ENCODE measurements at regions not wholly inside any gene's neighbourhood (a gene's known extent, or its start where the extent isn't known, plus 50 kb on each side); places are given as distances from the start of the nearest gene placed in this dataset.

DNA sequence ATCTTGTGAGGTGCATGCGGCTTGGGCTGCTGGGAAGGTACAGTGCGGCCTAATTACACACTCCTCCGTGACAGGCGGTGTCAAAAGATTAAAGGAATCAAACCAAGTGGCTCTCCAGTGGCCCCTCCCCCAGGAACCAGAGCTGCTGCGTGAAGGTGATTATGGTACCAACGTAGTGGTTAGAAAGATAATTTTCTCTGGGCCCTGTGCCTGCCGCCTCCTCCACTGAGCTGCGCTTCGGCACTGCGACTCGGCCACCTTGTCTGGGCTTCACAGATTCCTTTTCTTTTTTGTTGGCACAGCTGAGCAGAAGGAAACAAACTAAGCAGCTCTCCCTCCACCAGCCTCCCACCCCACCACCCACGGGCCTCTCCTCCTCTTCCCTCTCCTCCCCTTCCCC is 113.2 kb upstream of the SDK2 start:
- DNase-seq, result peak; percentile 97 to 99 (median 97)

DNA sequence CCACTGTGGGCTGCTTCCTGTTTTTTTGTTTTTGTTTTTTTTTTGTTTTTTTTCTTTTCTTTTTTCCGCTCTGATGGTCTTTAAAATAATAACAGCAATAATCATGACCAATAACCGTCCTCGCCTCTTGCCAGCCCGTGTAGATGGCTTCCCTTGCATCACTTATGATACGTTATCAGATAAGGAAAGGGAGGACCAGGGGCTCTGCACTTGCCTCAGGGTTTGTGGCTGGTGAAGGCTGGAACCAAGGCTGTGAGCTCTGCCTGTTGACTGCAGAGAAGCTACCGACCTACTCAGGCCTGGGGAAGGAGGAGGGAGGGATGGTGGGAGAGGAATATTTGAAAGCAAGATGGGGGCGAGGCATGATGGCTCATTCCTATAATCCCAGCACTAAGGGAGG is 114.0 kb upstream of the SDK2 start:
- no peak for DNase-seq

DNA sequence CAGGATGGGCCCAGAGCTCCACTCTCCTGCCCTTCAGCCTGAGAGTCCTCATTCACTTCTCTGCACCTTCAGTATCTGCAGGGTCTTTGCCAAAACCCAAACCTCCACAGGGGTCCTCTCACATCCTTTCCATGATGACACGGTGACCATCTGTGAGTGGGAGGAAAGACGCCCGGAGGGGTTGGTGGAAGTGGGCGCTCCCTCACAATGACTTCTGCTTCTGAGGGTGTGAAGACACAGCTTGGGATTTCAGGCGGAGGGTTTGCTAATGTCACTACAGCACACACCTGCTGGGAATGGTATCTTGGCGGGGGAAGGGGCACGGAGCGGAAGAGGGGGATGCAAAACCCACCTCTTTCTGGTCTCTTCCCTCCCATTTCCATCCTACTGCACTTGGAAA is 115.1 kb upstream of the SDK2 start:
- no peak for DNase-seq

DNA sequence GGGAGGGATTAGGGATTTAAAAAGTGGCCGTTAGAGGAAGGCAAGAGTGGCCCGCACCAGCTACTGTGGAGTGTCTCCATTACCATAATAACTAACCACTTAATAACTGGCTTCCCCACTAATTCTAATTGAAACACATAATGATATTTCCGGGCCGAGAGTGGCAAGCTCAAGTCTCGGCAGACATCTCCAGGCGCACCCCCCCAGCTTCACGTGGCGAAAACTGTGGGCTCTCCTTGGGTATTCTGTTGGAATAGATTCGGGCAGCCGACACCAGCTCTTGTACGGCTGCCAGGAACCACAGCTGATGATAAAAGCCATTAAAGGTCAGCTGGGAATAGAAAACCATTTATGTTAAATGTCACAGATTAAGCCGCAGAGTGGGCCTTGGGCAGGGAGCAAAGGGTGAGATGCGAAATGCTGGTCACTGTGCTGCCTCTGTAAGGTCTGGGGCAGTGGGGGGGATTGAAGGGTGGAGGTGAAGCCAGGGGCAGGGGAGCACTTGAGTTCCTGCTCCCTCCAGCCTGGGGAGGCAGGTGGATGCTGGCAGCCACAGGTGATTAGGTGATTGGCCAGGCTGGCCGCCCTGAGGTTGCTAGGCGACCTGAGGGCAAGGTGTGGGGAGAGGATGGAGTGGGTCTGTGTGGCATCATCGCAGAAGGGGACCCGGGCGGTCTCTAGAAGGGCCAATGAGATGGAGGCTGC is 115.6 kb upstream of the SDK2 start:
- peak; percentile 73 to 98 (median 94) for DNase-seq

DNA sequence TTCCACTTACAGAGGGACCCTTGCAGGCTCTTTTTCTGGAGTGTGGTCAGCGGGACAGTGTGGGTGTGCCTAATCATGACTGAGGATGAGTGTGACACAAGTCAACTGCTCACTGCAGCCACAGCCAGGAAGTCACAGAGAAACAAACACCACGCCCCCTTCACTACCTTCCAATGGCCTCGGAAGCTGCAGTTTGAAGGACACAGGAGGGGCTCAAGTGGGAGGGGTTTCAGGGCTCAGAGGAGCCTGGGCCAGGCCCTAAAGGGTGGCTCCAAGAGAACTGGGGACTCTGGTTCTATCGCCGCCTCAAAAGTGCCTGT is 116.2 kb upstream of the SDK2 start:
- peak; percentile 68 to 98 (median 94) for DNase-seq

DNA sequence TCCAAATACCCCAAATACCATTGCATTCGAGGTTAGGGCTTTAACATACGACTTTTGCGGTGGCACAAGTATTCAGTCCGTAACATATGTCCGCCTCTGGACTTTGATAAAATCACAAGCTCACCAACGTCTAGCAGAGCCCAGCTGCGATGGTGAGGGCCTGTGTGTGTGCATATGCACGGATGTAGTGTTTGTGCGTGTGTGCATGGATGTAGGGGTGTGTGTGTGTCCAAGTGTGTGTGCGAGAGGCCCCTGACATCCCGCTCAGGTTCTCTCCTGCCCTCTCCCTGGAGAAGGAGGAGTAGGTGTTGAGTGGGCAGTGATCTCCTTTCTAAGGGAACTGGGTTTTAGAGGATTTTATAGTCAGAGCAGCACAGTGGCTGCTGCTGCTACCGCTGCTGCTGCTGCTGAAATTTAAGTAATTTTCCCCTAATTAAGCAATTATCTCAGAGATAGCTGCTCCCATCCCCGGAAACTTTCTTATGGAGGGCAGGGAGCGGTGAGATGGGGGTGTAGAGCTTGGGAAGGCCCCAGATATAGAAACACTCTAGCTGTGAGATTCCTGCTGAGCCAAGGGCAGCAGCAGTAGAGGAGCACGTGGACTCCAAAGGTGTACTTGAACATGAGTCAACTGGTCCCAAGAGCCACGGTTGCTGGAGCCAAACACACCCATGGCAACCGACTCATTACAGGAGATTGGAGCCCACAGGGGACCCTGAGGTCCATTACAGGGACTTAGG is 121.7 kb upstream of the SDK2 start:
- peak; percentile 42 to 96 (median 82) for DNase-seq

DNA sequence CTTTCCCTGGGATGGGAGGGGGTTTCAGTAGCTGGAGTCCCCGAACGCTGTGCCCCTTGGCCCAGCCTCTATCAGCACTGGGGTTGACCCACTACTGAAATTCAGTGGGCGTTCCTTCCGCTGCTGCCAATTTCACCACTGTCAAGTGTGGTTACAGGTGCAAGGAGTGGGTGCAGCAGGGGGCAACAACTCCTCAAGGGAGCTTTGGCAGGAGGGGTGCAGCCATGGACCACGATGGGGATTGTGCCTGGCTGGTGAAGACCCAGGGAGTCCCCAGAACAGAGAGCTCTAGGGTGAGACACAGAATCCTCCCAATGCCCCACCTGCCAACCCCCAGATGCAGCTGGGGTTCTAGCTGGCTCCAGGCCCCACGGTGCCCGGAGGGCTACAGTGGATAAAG is 123.5 kb upstream of the SDK2 start:
- no peak for DNase-seq

DNA sequence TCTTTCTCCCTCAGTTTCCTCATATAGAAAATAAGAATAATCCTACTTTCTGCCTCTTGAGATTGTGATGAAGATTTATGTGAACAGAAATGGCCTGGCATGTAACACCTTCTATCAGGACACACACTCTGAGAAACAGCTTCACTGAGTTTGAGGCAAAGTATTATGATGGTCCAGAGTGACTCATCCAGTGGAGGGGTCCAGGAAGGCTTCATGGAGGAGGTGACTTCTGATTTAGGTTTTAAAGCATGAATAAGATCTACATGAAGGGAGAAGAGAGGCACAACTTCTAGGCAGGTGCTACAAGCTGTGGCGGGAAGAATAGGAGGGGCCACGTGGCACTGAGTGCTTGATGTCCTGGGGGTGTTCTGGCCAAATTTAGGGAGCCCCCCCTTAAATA is 124.4 kb upstream of the SDK2 start:
- no peak for DNase-seq

DNA sequence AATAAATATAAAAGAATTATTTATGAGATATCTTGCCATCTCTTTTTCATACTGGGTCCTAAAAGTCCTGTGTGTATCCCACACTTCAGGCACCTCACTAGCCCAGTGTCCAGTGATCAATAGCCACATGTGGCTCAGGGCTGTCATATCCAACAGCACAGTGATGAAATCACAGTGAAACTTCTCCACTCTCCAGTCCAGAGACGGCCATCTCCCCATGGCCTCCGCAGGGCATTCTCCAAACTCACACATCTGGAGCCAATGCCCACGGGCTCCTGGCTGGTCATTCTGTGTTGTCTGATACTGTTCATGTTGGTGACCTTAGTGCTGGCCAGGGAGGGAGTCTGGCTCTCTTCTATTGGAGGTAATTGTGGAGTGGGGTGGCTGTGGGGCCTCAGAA is 125.2 kb upstream of the SDK2 start:
- DNase-seq, result no peak

DNA sequence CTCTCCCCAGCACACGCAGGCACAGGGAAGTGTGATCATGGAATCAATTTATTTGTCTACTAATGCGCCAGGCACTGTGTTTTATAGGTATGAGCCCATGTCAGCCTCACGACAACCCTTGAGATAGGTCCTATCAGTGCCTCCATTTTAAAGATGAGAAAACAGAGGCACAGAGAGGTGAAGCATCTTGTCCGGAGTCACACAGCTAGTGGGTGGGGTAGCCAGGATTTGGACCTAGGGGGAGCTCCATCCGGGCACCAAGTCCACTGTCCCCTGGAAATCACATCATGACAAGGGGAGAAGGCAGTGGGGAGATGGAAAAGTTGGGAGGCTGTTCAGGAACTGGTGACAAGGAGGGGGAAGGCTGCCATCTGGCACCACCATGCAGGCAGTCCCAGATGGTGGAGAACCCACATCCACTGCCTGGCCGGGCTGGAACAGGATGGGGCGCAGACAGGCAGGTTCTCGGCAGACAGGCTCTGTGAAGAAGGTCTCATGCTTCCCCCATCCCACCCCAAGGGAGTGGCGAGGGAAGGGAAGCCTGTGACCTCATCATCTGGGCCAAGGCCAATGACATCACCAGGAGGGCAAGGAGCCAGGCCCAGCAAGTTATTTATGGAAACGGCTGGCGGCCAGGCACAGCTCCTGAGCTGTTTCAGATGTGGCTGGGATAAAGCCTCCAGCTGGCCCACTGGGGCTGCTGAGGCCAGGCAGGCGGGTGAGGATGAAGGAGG is 126.0 kb upstream of the SDK2 start:
- DNase-seq, result peak in 1 of 3 experiments; percentile 23

DNA sequence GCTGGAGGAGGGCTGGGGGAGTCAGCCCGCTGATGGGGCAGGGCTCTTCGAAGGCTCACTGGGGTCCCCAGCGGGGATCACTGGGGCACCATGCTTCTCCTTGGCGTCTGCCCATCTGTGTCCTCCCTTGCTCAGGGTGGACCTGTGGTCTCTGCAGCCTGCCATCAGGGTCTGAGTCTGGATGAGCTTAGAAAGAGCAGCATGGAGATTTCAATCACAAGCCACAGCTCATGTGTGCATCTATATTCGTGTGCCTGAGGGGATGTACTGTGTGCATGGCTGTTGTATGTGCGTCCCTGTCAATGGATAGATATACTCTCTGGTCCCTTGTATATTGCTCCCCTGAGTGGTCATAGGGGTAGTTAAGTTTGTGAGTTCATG is 126.6 kb upstream of the SDK2 start:
- no peak for DNase-seq

DNA sequence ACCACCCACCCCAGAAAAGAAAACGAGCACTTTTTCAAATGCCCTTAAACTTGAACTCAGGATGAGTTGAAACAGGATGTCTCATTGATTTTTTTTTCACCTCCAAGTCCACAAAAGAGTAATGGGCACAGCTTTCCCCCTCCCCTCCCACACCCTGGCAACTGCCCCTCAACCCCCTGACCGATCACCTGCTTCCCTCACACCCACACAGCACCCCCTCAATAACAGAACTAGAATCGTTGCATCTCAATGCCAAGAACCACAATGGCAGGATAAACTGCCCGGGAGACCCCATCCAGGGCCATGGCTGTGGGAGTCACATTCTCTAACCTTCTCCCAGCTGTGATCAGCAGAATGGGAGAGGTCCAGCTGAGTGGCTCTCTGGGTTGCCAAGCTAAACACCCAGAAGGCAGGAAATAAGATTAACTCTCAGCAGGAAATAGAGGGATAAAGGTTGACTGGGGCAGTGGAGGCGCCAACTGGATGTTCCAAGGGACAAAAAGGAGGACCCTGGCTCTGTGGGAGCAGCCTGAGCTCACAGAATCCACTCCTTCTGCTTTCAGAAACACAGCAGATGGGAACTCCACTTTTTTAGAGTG is 128.0 kb upstream of the SDK2 start:
- no peak for DNase-seq

DNA sequence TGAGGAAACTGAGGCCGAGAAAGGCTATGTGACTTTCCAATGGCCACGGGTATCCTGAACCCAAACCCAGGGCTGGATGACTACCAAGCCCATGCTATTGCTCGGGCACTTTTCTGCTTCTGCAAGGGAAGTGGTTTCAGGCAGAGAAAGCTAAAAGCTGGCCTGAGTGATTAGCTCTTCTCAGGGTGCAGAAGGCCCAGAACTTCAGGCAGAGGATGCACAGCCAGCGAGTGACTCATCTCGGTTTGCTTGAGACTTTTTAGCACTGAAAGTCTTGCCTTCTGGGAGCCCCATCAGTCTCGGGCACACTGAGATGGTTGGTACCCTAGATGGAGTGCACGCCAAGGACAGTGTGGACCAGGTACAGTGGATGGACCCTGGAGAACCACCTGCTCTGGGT is 129.5 kb upstream of the SDK2 start:
- no peak for DNase-seq

DNA sequence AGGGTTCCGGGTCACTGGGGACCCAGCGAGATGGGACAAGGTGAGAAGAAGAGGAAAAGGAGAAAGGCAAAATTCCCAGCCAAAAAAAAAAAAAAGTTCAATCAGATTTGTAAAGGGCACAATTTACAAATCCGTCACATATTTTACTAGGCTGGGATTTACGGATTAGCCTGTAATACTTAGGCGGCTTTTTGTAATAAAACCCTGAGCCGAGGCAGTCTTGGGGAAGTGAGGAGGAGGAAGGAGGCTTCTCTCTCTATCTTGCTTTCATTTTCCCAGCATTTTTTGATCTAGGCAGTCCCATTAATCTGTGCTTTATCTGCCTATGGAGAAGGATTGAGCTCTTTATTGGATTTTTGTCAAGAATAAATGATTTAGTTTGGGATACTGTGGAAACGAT is 130.6 kb upstream of the SDK2 start:
- no peak for DNase-seq

DNA sequence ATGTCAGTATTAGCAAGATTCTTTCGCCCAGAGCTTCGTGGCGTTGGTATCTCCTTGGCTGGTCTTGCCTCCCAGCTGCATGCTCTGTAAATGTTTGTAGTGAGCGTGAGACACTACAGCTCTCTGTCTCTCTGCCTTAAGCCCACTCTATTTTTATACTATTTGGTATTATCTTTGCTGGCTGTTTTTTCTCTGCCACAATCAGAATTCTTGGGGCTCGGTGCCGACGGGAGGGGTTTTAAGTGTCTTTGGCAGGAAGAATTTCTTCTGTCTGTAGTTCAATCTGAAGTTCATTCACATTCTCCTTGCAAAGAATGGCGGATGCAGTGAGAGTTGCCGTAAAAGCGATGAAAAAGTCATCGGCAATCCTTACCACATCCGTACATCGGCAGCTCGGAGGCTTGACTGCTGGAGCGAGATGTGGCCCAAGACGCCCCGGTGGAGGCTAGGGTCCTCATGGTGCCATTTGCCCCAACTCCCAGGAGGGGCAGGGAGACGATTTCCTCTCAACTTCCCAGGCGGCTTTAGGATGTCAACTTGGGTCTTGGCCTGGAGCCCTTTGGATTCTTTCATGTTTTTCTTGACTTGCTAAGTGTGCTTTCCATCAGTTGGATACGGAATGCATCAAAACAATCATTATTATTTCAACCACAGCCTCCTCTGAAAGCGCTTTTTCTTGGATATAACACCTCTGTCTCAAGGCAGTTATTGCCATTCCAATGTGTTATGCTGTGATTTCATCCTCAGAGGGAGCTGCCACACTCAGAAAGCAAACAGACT is 132.3 kb upstream of the SDK2 start:
- DNase-seq, result no peak

DNA sequence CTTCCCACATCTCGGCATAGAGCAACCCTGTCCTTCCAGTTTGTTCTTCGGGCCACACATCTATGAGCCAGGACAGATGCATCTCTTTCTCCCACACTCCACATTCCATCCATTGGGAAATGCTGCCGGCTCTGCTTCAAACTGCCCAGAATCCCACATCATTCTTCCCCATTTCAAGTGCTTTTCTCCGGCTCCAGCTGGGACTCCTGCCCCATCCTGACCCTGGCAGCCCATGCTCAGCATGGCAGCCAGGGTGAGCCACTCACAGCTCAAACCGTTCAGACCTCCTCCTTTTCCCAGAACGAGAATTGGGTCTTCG is 132.8 kb upstream of the SDK2 start:
- DNase-seq, result no peak

DNA sequence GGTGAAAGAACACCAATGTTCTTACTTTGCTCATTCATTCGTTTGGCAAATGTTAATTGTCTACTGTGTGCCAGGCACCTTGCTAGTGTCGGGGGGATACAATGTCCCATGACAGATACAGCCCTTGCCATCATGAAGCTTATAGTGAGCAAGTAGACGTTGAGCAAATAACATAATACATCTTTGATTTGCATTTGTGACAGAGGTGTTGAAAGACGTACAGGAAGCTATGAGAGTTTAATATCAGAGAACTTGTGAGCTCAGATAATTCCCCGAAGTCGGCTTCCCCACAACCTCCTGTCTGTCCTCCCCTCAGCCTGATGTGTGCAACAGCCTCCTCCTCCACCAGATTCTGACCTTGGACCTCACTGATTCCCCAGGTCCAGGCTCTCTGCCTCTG is 138.0 kb upstream of the SDK2 start:
- no peak for DNase-seq

DNA sequence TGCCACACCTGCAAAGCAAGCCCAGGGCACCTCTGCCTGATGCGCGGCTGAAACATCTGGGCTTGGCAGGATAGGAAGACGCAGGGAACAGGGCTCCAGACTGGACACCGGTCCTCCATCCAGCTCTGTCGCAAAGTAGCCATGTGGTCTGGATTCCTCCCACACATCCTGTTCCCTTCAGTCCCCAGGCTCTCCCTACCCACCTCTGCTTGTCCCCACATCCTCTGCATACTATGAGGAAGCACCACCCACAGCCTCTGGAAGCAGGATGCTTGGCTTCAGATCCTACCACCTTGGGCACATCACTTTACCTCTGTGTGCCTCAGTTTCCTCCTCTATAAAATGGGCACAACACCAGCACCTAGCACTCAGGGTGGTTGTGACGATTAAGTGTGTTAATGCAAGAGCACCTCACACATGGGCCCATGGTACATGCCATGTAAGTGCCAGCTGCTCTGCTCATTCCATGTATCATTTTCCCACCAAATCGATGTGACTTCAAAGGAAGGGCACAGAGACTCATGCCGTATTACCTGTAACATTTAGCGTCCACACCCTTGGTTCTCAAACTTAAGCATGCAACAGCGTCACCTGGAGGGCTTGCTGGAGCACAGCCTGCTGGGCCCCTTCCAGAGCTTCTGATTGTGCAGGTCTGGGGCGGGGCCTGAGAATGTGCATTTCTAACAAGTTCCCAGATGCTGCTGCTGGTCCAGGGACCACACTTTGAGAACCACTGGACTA is 138.6 kb upstream of the SDK2 start:
- peak in 1 of 3 experiments; percentile 22 for DNase-seq

DNA sequence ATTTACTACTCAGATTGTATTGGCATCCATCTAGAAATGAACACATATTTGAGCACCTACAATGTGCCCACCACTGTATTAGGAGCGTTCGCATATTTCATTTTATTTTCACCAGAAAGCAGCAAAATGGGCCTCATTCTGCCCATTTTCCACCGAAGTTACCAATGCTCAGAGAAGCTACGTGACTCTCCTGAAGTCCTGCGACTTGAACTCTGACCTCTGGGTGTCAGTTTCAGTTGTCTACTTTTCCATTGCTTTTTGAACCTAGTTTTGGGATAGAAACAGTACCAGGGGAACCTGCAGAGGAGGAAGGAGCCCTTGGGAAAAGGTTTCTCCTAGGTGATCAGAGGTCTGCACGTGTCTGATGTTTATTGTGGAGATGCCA is 139.1 kb upstream of the SDK2 start:
- no peak for DNase-seq

DNA sequence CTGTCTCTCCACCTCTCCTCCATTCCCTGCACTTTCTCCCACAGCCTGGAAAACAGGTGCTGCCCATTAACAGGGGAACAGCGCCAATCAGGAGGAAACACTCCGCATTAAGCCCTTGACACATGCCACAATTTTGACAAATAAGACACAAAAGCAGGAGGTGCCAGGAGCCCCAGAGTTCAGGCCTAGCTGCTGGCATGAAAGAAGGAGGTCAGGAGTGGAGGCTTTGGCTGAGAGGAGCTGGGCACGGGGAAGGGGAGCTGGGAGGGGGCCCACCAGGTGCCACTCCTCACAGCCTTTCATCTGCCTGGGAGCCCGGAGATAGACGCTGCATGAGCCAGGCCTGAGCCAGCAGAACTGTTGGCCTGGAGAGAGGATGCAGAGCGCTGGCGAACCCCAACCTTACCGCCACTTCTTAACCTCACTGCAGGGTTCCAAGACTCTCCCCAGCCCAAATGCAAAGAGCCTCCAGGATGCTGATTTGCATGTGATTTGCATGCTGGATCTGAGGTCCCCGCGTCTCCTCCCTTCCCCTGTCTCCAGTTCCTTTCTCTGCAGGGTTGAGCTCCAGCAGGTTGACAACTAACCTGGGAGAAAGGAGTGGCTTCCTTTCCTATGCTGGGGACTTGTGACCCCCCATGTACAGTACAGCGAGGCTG is 139.8 kb upstream of the SDK2 start:
- peak in 2 of 3 experiments; percentile 40 to 70 for DNase-seq

DNA sequence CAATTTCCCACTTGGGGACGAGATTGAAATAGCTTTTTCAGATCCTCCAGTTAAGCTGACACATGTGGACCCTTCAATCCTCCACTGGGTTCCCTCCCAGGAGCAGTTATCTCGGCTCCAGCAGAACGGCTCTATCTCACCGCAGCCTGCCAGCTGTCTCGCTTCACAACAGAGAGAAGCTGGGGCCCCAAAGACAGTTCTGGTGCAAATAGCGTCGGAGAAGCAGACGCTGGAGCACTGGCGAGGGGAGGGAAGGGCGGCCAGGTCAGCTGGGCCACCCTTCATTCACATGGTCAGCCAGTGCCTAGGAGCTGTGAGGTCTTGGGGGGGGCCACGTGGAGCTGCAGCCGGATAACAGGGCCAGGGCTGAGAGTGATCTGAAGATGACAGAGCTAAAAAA is 141.3 kb upstream of the SDK2 start:
- DNase-seq, result peak in 2 of 3 experiments; percentile 56 to 79
